ENCODE measurements at regions not wholly inside any gene's neighbourhood (a gene's known extent, or its start where the extent isn't known, plus 50 kb on each side); places are given as distances from the start of the nearest gene placed in this dataset.

DNA sequence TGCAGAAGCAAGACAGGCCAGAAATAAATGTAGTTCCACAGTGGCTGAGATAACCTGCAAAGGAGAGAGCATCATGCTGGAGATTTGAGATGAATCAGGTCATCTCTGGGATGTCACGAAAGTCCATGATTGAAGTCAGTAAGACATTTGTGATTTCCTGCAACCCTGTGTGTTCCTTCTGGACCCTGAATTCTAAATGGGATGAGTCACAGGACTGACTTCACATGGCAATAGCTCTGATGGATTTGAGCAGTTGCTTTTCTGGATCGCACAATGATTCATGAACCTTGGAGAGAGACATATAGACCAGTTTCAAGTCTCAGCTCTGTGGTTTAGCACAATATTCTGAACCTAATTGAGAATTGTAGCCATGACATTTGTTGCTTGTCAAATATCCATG lies 102.9 kb downstream of the TSN start:
- intact Hi-C loops (cut with micrococcal nuclease; ENCODE audit: unreplicated experiment), result no loop called here
- H4K20me1 ChIP-seq (ENCODE audit: insufficient read depth), result no peaks in the 10 kb centered on the region
- TF ChIP-seq CTCF (conservative IDR thresholded peaks at IDR 0.05) (no peak), EZH2 (IDR thresholded peaks at IDR 0.05; ENCODE audit: low read depth) (no peak)
- H3K27ac ChIP-seq, result no peak overlapping the region
- H3K4me1 ChIP-seq (replicated peaks; ENCODE audit: insufficient read depth), result no peaks in the 10 kb centered on the region
- no peak overlapping the region for H2AFZ ChIP-seq
- no TSS peak for BruUV-seq (replicated peaks)
- H3K9me3 ChIP-seq (ENCODE audit: insufficient read depth, low read depth), result no peaks in the 10 kb centered on the region
- no peak overlapping the region for H3K4me2 ChIP-seq
- H3K79me2 ChIP-seq (ENCODE audit: low read depth), result no peaks in the 10 kb centered on the region
- no peaks in the 10 kb centered on the region for H3F3A ChIP-seq (ENCODE audit: insufficient read depth, low read depth)
- no peak for DNase-seq
- H3K36me3 ChIP-seq (ENCODE audit: low read depth), result no peaks in the 10 kb centered on the region
- H3K4me3 ChIP-seq, result no peak overlapping the region
- ChIA-PET POLR2A (ENCODE audit: unreplicated experiment) (no interaction called here), CTCF (no interaction called here)
- H3K27me3 ChIP-seq (ENCODE audit: insufficient read depth, low read depth), result peaks cover 31% of the 10 kb centered on the region; the same call in 1 of the 2 replicates
- no peaks in the 10 kb centered on the region for H3K9me2 ChIP-seq (ENCODE audit: insufficient read depth)

GRCh38 chr2:121858847-121859246 lies 103.4 kb downstream of the TSN start:
- Histone ChIP-seq H3F3A (ENCODE audit: insufficient read depth, low read depth) (no peaks in the 10 kb centered on the region), H3K4me2 (no peak overlapping the region), H4K20me1 (ENCODE audit: insufficient read depth) (no peaks in the 10 kb centered on the region), H3K4me1 (replicated peaks; ENCODE audit: insufficient read depth) (no peaks in the 10 kb centered on the region), H3K4me3 (no peak overlapping the region), H3K27me3 (ENCODE audit: insufficient read depth, low read depth) (peaks cover 36% of the 10 kb centered on the region), H3K9me3 (ENCODE audit: insufficient read depth, low read depth) (no peaks in the 10 kb centered on the region), H2AFZ (no peak overlapping the region), H3K36me3 (ENCODE audit: low read depth) (no peaks in the 10 kb centered on the region), H3K27ac (no peak overlapping the region), H3K79me2 (ENCODE audit: low read depth) (no peaks in the 10 kb centered on the region), H3K9me2 (ENCODE audit: insufficient read depth) (no peaks in the 10 kb centered on the region)
- intact Hi-C loops (cut with micrococcal nuclease; ENCODE audit: unreplicated experiment), result no loop called here
- DNase-seq, result no peak
- ChIA-PET POLR2A (ENCODE audit: unreplicated experiment) (no interaction called here), CTCF (no interaction called here)
- TF ChIP-seq EZH2 (IDR thresholded peaks at IDR 0.05; ENCODE audit: low read depth), result no peak
- TF ChIP-seq CTCF (conservative IDR thresholded peaks at IDR 0.05), result no peak
- BruUV-seq (replicated peaks), result no TSS peak

DNA sequence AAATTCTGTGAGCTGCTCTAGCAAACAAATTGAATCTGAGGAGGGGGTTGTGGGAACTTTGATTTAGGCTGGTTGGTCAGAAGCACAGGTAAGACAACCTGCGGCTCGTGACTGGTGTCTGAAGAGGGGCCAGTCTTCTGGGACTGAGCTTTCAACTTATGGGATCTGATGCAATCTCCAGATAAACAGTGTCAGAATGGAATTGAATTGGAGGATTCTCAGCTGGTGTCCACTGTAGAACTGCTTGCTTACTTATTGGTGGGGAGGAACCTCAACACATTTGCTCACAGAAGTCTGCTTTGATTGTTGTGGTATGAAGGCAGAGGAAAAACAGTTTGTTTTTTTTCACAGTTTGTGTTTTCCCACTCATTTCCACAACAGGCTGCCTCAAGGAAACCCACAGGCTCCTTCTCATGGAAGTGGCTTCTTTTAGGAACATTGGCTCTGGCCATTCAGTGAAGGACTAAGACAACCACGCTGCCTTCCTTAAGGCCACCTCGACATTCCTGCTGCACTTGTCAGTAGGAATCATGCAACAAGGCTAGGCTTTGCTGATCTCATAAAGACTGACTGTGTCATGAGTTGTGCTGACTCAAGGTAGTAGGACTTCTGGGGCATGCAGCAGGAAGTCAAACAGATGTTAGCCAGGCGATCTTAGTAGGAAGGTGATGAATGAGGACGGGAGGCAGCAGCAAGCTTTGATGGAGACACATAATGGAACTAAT lies 104.7 kb downstream of the TSN start:
- no peak overlapping the region for H2AFZ ChIP-seq
- no peaks in the 10 kb centered on the region for H3K9me2 ChIP-seq (ENCODE audit: insufficient read depth)
- POLR2A ChIA-PET (ENCODE audit: unreplicated experiment), result no interaction called here
- TF ChIP-seq EZH2 (IDR thresholded peaks at IDR 0.05; ENCODE audit: low read depth), result no peak
- no peak for TF ChIP-seq CTCF (conservative IDR thresholded peaks at IDR 0.05)
- no peak for DNase-seq
- H3K79me2 ChIP-seq (ENCODE audit: low read depth), result no peaks in the 10 kb centered on the region
- intact Hi-C loops (cut with micrococcal nuclease; ENCODE audit: unreplicated experiment), result no loop called here
- H4K20me1 ChIP-seq (ENCODE audit: insufficient read depth), result no peaks in the 10 kb centered on the region
- CTCF ChIA-PET, result no interaction called here
- H3K9me3 ChIP-seq (ENCODE audit: insufficient read depth, low read depth), result no peaks in the 10 kb centered on the region
- no peaks in the 10 kb centered on the region for H3F3A ChIP-seq (ENCODE audit: insufficient read depth, low read depth)
- no peak overlapping the region for H3K4me2 ChIP-seq
- H3K27me3 ChIP-seq (ENCODE audit: insufficient read depth, low read depth), result peaks cover 49% of the 10 kb centered on the region
- H3K4me1 ChIP-seq (replicated peaks; ENCODE audit: insufficient read depth), result no peaks in the 10 kb centered on the region
- no peak overlapping the region for H3K27ac ChIP-seq
- no peaks in the 10 kb centered on the region for H3K36me3 ChIP-seq (ENCODE audit: low read depth)
- no peak overlapping the region for H3K4me3 ChIP-seq
- BruUV-seq (replicated peaks), result no TSS peak

Data from PC-9 (cell line).